ENCODE measurements at regions not wholly inside any gene's neighbourhood (a gene's known extent, or its start where the extent isn't known, plus 50 kb on each side); places are given as distances from the start of the nearest gene placed in this dataset.
A peak's percentile ranks its signal among the peaks of the same experiment; 100 is the strongest.

GRCh38 chr2:220998156-220998555 is 573.9 kb downstream of the EPHA4 start:
- Histone ChIP-seq H3K23ac (ENCODE audit: low read length in 2 of 2) (no peak overlapping the region), H2AFZ (ENCODE audit: low read depth, low read length) (no peak overlapping the region), H2BK120ac (ENCODE audit: low read depth, low read length) (no peak overlapping the region), H4K91ac (ENCODE audit: low read length) (no peak overlapping the region), H3K14ac (ENCODE audit: low read length in 2 of 2) (no peak overlapping the region), H3K4me3 (ENCODE audit: insufficient read depth in 1 of 2, low read depth in 1 of 2, low read length in 2 of 2) (no peak overlapping the region), H3K27ac (ENCODE audit: low read length, poor library complexity, severe bottlenecking) (no peak overlapping the region), H4K8ac (ENCODE audit: low read length) (no peak overlapping the region), H3K36me3 (ENCODE audit: control insufficient read depth in 1 of 2, insufficient read depth in 2 of 2, low read depth in 1 of 2, low read length in 2 of 2) (no peaks in the 10 kb centered on the region), H3K9me3 (ENCODE audit: control insufficient read depth, low read length) (no peaks in the 10 kb centered on the region), H3K27me3 (ENCODE audit: control insufficient read depth in 1 of 2, insufficient read depth in 1 of 2, low read length in 2 of 2) (no peaks in the 10 kb centered on the region), H3K4me2 (ENCODE audit: low read length, poor library complexity, severe bottlenecking) (no peak overlapping the region), H3K4ac (ENCODE audit: low read depth in 1 of 2, low read length in 2 of 2) (no peak overlapping the region), H3K79me1 (replicated peaks; ENCODE audit: low read length, poor library complexity, severe bottlenecking) (no peaks in the 10 kb centered on the region), H2BK12ac (ENCODE audit: low read length in 2 of 2) (no peak overlapping the region), H2BK15ac (ENCODE audit: low read depth, poor library complexity, severe bottlenecking) (no peak overlapping the region), H2BK5ac (ENCODE audit: low read depth, low read length, poor library complexity, severe bottlenecking) (no peak overlapping the region), H3K9ac (ENCODE audit: low read length) (no peak overlapping the region), H2AK5ac (ENCODE audit: low read length, severe bottlenecking) (no peak overlapping the region), H3K18ac (ENCODE audit: low read depth in 1 of 2, low read length in 2 of 2) (no peak overlapping the region), H3K4me1 (ENCODE audit: control insufficient read depth, insufficient read depth, low read depth, low read length) (no peaks in the 10 kb centered on the region)
- WGBS: 29% methylated on average over 2 of the region's 2 CpGs
- no peak for DNase-seq

DNA sequence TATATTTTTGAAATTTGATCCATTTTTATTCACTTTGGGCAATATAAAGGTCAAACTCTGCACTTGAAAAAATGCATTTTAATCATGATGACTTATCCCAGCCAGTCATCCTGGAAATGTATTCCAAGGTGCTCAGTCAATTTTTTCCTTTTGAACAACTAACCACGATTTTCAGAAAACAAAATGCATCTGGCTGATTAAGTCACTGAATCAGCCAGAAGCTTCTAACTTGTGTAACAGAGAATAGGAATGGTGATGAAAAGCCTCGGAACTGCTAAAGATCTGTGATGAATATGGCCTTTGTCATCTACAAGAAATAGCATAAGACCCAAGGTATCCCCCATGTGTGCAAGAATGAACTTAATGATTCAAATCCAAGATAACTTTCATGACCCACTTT is 572.7 kb downstream of the EPHA4 start:
- Histone ChIP-seq H2AK5ac (ENCODE audit: low read length, severe bottlenecking) (no peak overlapping the region), H4K91ac (ENCODE audit: low read length) (no peak overlapping the region), H2BK12ac (ENCODE audit: low read length in 2 of 2) (no peak overlapping the region), H3K23ac (ENCODE audit: low read length in 2 of 2) (no peak overlapping the region), H3K14ac (ENCODE audit: low read length in 2 of 2) (no peak overlapping the region), H3K4ac (ENCODE audit: low read depth in 1 of 2, low read length in 2 of 2) (no peak overlapping the region), H3K4me2 (ENCODE audit: low read length, poor library complexity, severe bottlenecking) (no peak overlapping the region), H4K8ac (ENCODE audit: low read length) (no peak overlapping the region), H2AFZ (ENCODE audit: low read depth, low read length) (no peak overlapping the region), H3K9me3 (ENCODE audit: control insufficient read depth, low read length) (no peaks in the 10 kb centered on the region), H3K36me3 (ENCODE audit: control insufficient read depth in 1 of 2, insufficient read depth in 2 of 2, low read depth in 1 of 2, low read length in 2 of 2) (no peaks in the 10 kb centered on the region), H3K27me3 (ENCODE audit: control insufficient read depth in 1 of 2, insufficient read depth in 1 of 2, low read length in 2 of 2) (no peaks in the 10 kb centered on the region), H3K27ac (ENCODE audit: low read length, poor library complexity, severe bottlenecking) (no peak overlapping the region), H3K79me1 (replicated peaks; ENCODE audit: low read length, poor library complexity, severe bottlenecking) (no peaks in the 10 kb centered on the region), H2BK120ac (ENCODE audit: low read depth, low read length) (no peak overlapping the region), H3K18ac (ENCODE audit: low read depth in 1 of 2, low read length in 2 of 2) (no peak overlapping the region), H2BK5ac (ENCODE audit: low read depth, low read length, poor library complexity, severe bottlenecking) (no peak overlapping the region), H3K4me3 (ENCODE audit: insufficient read depth in 1 of 2, low read depth in 1 of 2, low read length in 2 of 2) (no peak overlapping the region), H3K9ac (ENCODE audit: low read length) (no peak overlapping the region), H3K4me1 (ENCODE audit: control insufficient read depth, insufficient read depth, low read depth, low read length) (no peaks in the 10 kb centered on the region), H2BK15ac (ENCODE audit: low read depth, poor library complexity, severe bottlenecking) (no peak overlapping the region)
- DNase-seq: no peak
- WGBS: 93% methylated on average over 2 of the region's 2 CpGs

- Histone ChIP-seq H2BK120ac (ENCODE audit: low read depth, low read length) (no peak overlapping the region), H2BK15ac (ENCODE audit: low read depth, poor library complexity, severe bottlenecking) (no peak overlapping the region), H2BK5ac (ENCODE audit: low read depth, low read length, poor library complexity, severe bottlenecking) (no peak overlapping the region), H3K4me2 (ENCODE audit: low read length, poor library complexity, severe bottlenecking) (no peak overlapping the region), H3K36me3 (ENCODE audit: control insufficient read depth in 1 of 2, insufficient read depth in 2 of 2, low read depth in 1 of 2, low read length in 2 of 2) (no peaks in the 10 kb centered on the region), H3K27ac (ENCODE audit: low read length, poor library complexity, severe bottlenecking) (no peak overlapping the region), H4K91ac (ENCODE audit: low read length) (no peak overlapping the region), H2AFZ (ENCODE audit: low read depth, low read length) (no peak overlapping the region), H3K23ac (ENCODE audit: low read length in 2 of 2) (no peak overlapping the region), H3K9ac (ENCODE audit: low read length) (no peak overlapping the region), H3K4me3 (ENCODE audit: insufficient read depth in 1 of 2, low read depth in 1 of 2, low read length in 2 of 2) (no peak overlapping the region), H3K14ac (ENCODE audit: low read length in 2 of 2) (no peak overlapping the region), H3K27me3 (ENCODE audit: control insufficient read depth in 1 of 2, insufficient read depth in 1 of 2, low read length in 2 of 2) (no peaks in the 10 kb centered on the region), H3K18ac (ENCODE audit: low read depth in 1 of 2, low read length in 2 of 2) (no peak overlapping the region), H3K4me1 (ENCODE audit: control insufficient read depth, insufficient read depth, low read depth, low read length) (no peaks in the 10 kb centered on the region), H3K4ac (ENCODE audit: low read depth in 1 of 2, low read length in 2 of 2) (no peak overlapping the region), H3K9me3 (ENCODE audit: control insufficient read depth, low read length) (no peaks in the 10 kb centered on the region), H3K79me1 (replicated peaks; ENCODE audit: low read length, poor library complexity, severe bottlenecking) (no peaks in the 10 kb centered on the region), H4K8ac (ENCODE audit: low read length) (no peak overlapping the region), H2BK12ac (ENCODE audit: low read length in 2 of 2) (no peak overlapping the region), H2AK5ac (ENCODE audit: low read length, severe bottlenecking) (no peak overlapping the region)
- 10% methylated on average over 1 of the region's 2 CpGs for WGBS
- DNase-seq: peak; percentile 35
Measured at GRCh38 chr2:221001381-221001801, 570.7 kb downstream of the EPHA4 start.

- H3K9ac ChIP-seq (ENCODE audit: low read length): no peak overlapping the region
- H3K4me1 ChIP-seq (ENCODE audit: control insufficient read depth, insufficient read depth, low read depth, low read length): no peaks in the 10 kb centered on the region
- H3K9me3 ChIP-seq (ENCODE audit: control insufficient read depth, low read length): no peaks in the 10 kb centered on the region
- H2AK5ac ChIP-seq (ENCODE audit: low read length, severe bottlenecking): no peak overlapping the region
- H3K18ac ChIP-seq (ENCODE audit: low read depth in 1 of 2, low read length in 2 of 2): no peak overlapping the region
- no peak overlapping the region for H2BK5ac ChIP-seq (ENCODE audit: low read depth, low read length, poor library complexity, severe bottlenecking)
- H3K79me1 ChIP-seq (replicated peaks; ENCODE audit: low read length, poor library complexity, severe bottlenecking): no peaks in the 10 kb centered on the region
- WGBS: no CpG with 5 or more reads among the region's 1 CpG
- H4K8ac ChIP-seq (ENCODE audit: low read length): no peak overlapping the region
- no peak overlapping the region for H3K27ac ChIP-seq (ENCODE audit: low read length, poor library complexity, severe bottlenecking)
- no peak overlapping the region for H3K14ac ChIP-seq (ENCODE audit: low read length in 2 of 2)
- H4K91ac ChIP-seq (ENCODE audit: low read length): no peak overlapping the region
- H3K4ac ChIP-seq (ENCODE audit: low read depth in 1 of 2, low read length in 2 of 2): no peak overlapping the region
- no peak overlapping the region for H2BK120ac ChIP-seq (ENCODE audit: low read depth, low read length)
- no peak overlapping the region for H2AFZ ChIP-seq (ENCODE audit: low read depth, low read length)
- H3K4me3 ChIP-seq (ENCODE audit: insufficient read depth in 1 of 2, low read depth in 1 of 2, low read length in 2 of 2): no peak overlapping the region
- H3K27me3 ChIP-seq (ENCODE audit: control insufficient read depth in 1 of 2, insufficient read depth in 1 of 2, low read length in 2 of 2): no peaks in the 10 kb centered on the region
- no peaks in the 10 kb centered on the region for H3K36me3 ChIP-seq (ENCODE audit: control insufficient read depth in 1 of 2, insufficient read depth in 2 of 2, low read depth in 1 of 2, low read length in 2 of 2)
- no peak overlapping the region for H3K23ac ChIP-seq (ENCODE audit: low read length in 2 of 2)
- no peak overlapping the region for H2BK12ac ChIP-seq (ENCODE audit: low read length in 2 of 2)
- H3K4me2 ChIP-seq (ENCODE audit: low read length, poor library complexity, severe bottlenecking): no peak overlapping the region
- H2BK15ac ChIP-seq (ENCODE audit: low read depth, poor library complexity, severe bottlenecking): no peak overlapping the region
- DNase-seq: peak; percentile 8
Measured at GRCh38 chr2:221002101-221002685, 569.9 kb downstream of the EPHA4 start.

Data from mesenchymal stem cell (in vitro differentiated cells and primary cell).